Fibroblast of the aortic adventitia (primary cell): ENCODE measurements at regions not wholly inside any gene's neighbourhood (a gene's known extent, or its start where the extent isn't known, plus 50 kb on each side); places are given as distances from the start of the nearest gene placed in this dataset.

Experiments
- DNase-seq: peaks from one replicate; pipeline ENCODE4 v3.0.0-alpha.2; 2010; ENCODE audit warnings: low read depth
- H3K4me3 ChIP-seq: 2 replicates; pipeline ENCODE4 v1.5.1; 2011; ENCODE audit warnings: low read depth, mild to moderate bottlenecking, control low read depth, low read length, moderate library complexity
- CTCF ChIP-seq: IDR thresholded peaks from 2 replicates; pipeline ENCODE4 v1.5.1; 2011; ENCODE audit warnings: mild to moderate bottlenecking, low read length, control low read depth, inconsistent platforms; ENCODE audit not compliant: insufficient read depth

DNA sequence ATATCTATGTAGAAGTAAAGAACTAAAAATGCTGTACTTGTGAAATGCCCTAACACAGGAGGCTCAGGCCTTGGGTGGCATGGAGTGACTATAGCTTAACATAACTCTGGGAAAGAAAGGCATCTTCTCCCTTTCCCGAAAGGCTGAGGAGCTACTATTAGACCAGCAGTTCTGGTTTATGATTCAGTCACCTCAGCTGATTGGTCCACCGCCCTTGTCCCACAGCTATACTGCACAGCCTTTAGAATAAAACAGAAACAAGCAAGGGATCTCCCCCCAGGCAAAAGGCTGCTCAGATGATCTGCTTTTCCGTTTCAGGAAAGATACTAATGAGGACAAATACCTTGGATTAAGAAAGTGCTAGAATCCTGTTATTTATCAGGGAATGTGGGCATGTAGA lies 171.3 kb downstream of the SNCA start:
- H3K4me3 ChIP-seq = no peak overlapping the region
- no peak for DNase-seq
- TF ChIP-seq CTCF = no peak

- TF ChIP-seq CTCF = no peak
- no peak for DNase-seq
- no peak overlapping the region for H3K4me3 ChIP-seq
Observed at GRCh38 chr4:89664521-89664920, 172.4 kb downstream of the SNCA start.

GRCh38 chr4:89661173-89661899 lies 175.6 kb downstream of the SNCA start:
- no peak for TF ChIP-seq CTCF
- no peak overlapping the region for H3K4me3 ChIP-seq
- DNase-seq = peak; percentile 5

DNA sequence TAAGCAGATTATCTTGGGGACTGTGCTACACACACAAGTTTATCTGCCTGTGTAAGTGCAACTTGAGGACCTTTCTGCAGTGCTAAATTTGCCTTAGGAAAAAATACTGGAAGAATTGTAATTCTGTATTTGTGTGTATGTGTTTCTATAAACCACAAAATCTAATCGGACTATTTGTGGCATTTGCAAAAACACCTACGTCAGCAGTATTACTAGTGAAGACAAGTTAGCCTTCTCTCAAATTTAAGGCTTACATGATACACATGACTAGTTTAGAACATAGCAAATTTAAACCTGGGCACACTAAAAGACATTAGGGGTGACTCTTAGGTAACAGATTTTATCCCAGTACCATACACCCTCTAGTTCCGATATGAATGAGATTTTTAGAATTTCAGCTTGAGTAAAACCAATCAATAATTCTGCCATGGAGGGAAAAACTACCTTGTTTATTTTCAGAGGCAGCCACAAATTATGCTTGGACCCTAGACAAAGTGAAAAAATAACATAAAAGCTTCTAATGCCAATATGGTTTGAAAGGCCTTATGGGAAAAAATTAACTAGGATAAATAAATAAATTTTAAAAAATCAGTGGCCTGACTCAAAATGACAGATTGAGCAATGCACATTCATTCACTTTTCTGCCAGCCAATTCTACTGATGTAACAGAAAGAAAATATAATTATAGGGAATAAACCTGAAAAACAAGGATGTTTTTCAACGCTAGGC lies 176.4 kb downstream of the SNCA start:
- no peak overlapping the region for H3K4me3 ChIP-seq
- TF ChIP-seq CTCF = no peak
- DNase-seq = no peak

- no peak for DNase-seq
- H3K4me3 ChIP-seq = no peak overlapping the region
- no peak for TF ChIP-seq CTCF
Observed at GRCh38 chr4:89658701-89659024, 178.3 kb downstream of the SNCA start.

DNA sequence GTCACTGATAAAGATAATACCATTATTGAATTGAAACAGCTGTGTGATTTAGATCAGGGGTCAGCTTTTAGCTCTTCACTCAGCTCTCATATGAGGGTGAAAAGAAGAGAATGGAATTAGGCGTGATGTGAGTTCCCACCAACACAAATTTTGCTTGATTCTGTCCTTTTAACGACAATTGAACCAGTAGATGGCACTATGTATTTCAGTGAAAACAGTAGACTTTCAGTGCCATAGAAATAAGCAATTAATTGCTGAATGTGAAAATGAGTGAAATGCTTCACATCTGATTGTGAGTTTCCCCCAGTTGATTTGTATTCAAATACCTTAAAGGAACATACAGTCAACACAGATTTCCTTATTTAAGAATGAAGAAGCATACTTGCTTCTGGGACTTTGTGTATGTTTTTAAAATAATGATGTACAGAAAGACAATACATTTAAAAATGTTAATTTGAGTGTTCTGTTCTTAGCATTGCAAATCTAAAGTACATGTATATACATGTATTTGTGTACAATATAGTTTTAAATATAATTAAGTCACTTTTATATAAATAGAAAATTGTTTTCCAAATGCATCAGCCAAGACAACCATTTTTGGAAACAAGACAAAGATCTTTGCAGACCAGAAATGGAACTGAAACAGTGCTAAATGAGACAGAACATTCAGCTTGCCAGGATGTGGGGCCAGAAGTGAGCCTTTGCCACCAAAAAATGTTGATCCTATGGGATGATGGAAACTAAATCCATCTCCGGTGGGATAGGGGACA lies 178.8 kb downstream of the SNCA start:
- TF ChIP-seq CTCF = peak; percentile 23
- peak; percentile 32 for DNase-seq
- no peak overlapping the region for H3K4me3 ChIP-seq
